ENCODE measurements at regions not wholly inside any gene's neighbourhood (a gene's known extent, or its start where the extent isn't known, plus 50 kb on each side); places are given as distances from the start of the nearest gene placed in this dataset.

DNA sequence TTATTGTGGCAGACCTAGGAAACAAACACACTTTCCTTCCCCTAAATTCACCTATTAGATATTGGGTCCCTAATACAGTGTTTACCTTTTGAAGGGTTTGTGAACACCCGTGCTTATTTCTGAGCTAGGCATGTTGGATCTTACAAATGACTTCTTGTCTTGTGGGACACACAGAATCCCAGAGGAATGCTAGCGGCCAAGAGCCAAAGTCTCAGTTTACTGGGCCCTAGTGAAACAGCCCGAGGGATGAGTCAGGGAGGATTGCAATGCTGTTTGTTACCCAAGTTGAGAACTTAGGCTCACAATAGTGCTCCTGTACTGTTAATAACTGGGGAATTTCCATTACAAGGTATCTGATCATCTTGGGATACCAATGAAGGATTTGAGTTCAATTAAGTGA lies 100.1 kb upstream of the AKT3 start (continued):
- TF ChIP-seq, protein P1, sequence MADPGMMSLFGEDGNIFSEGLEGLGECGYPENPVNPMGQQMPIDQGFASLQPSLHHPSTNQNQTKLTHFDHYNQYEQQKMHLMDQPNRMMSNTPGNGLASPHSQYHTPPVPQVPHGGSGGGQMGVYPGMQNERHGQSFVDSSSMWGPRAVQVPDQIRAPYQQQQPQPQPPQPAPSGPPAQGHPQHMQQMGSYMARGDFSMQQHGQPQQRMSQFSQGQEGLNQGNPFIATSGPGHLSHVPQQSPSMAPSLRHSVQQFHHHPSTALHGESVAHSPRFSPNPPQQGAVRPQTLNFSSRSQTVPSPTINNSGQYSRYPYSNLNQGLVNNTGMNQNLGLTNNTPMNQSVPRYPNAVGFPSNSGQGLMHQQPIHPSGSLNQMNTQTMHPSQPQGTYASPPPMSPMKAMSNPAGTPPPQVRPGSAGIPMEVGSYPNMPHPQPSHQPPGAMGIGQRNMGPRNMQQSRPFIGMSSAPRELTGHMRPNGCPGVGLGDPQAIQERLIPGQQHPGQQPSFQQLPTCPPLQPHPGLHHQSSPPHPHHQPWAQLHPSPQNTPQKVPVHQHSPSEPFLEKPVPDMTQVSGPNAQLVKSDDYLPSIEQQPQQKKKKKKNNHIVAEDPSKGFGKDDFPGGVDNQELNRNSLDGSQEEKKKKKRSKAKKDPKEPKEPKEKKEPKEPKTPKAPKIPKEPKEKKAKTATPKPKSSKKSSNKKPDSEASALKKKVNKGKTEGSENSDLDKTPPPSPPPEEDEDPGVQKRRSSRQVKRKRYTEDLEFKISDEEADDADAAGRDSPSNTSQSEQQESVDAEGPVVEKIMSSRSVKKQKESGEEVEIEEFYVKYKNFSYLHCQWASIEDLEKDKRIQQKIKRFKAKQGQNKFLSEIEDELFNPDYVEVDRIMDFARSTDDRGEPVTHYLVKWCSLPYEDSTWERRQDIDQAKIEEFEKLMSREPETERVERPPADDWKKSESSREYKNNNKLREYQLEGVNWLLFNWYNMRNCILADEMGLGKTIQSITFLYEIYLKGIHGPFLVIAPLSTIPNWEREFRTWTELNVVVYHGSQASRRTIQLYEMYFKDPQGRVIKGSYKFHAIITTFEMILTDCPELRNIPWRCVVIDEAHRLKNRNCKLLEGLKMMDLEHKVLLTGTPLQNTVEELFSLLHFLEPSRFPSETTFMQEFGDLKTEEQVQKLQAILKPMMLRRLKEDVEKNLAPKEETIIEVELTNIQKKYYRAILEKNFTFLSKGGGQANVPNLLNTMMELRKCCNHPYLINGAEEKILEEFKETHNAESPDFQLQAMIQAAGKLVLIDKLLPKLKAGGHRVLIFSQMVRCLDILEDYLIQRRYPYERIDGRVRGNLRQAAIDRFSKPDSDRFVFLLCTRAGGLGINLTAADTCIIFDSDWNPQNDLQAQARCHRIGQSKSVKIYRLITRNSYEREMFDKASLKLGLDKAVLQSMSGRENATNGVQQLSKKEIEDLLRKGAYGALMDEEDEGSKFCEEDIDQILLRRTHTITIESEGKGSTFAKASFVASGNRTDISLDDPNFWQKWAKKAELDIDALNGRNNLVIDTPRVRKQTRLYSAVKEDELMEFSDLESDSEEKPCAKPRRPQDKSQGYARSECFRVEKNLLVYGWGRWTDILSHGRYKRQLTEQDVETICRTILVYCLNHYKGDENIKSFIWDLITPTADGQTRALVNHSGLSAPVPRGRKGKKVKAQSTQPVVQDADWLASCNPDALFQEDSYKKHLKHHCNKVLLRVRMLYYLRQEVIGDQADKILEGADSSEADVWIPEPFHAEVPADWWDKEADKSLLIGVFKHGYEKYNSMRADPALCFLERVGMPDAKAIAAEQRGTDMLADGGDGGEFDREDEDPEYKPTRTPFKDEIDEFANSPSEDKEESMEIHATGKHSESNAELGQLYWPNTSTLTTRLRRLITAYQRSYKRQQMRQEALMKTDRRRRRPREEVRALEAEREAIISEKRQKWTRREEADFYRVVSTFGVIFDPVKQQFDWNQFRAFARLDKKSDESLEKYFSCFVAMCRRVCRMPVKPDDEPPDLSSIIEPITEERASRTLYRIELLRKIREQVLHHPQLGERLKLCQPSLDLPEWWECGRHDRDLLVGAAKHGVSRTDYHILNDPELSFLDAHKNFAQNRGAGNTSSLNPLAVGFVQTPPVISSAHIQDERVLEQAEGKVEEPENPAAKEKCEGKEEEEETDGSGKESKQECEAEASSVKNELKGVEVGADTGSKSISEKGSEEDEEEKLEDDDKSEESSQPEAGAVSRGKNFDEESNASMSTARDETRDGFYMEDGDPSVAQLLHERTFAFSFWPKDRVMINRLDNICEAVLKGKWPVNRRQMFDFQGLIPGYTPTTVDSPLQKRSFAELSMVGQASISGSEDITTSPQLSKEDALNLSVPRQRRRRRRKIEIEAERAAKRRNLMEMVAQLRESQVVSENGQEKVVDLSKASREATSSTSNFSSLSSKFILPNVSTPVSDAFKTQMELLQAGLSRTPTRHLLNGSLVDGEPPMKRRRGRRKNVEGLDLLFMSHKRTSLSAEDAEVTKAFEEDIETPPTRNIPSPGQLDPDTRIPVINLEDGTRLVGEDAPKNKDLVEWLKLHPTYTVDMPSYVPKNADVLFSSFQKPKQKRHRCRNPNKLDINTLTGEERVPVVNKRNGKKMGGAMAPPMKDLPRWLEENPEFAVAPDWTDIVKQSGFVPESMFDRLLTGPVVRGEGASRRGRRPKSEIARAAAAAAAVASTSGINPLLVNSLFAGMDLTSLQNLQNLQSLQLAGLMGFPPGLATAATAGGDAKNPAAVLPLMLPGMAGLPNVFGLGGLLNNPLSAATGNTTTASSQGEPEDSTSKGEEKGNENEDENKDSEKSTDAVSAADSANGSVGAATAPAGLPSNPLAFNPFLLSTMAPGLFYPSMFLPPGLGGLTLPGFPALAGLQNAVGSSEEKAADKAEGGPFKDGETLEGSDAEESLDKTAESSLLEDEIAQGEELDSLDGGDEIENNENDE (IDR thresholded peaks at IDR 0.05; ENCODE audit: insufficient replicate concordance, low read length): no peak
- TF ChIP-seq EGR1 (IDR thresholded peaks at IDR 0.05; ENCODE audit: borderline replicate concordance, low read depth, low read length): no peak

All from H1 (cell line).